GM19043 (cell line): ENCODE measurements at regions not wholly inside any gene's neighbourhood (a gene's known extent, or its start where the extent isn't known, plus 50 kb on each side); places are given as distances from the start of the nearest gene placed in this dataset.
"Not testable (repeated sequence)": the region's sequence is repeated elsewhere in the genome, so short reads cannot be mapped to it uniquely, and the experiment has no call there.

ENCODE experiments used
- ATAC-seq: cut with Tn5 transposase; IDR thresholded peaks from one replicate; pipeline ENCODE4 v1.9.1; 2021; ENCODE audit warnings: low read depth; ENCODE audit not compliant: unreplicated experiment

DNA sequence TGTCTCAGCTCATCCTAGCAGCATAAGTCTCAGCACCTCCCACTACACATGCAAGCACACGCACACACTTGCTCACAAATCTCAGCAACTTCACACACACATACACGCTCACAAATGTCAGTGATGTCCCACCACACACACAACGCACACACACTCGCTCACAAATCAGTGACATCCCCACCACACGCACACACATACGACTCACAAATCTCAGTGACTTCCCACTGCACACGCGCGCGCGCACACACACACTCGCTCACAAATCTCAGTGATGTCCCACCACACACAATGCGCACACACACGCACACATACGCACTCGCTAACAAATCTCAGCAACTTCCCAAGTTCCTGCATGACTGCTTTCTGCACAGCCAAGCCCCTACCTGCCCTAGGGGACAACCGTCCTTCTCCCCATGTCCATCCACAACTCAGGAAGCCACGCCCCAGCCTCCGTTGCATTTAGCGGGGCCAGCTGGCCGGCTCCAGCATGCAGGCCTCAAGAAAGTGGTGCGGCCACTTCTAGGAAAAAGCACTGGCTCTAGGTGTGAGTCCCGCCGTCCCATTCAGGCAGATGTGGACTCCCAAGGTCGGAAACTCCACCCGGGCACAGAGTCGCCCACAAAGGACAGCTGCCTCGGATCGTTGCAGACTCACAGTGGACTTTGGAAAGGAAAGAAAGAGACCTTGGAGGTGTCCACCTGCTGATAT, 180.1 kb upstream of the SALL3 start:
- no peak for ATAC-seq

DNA sequence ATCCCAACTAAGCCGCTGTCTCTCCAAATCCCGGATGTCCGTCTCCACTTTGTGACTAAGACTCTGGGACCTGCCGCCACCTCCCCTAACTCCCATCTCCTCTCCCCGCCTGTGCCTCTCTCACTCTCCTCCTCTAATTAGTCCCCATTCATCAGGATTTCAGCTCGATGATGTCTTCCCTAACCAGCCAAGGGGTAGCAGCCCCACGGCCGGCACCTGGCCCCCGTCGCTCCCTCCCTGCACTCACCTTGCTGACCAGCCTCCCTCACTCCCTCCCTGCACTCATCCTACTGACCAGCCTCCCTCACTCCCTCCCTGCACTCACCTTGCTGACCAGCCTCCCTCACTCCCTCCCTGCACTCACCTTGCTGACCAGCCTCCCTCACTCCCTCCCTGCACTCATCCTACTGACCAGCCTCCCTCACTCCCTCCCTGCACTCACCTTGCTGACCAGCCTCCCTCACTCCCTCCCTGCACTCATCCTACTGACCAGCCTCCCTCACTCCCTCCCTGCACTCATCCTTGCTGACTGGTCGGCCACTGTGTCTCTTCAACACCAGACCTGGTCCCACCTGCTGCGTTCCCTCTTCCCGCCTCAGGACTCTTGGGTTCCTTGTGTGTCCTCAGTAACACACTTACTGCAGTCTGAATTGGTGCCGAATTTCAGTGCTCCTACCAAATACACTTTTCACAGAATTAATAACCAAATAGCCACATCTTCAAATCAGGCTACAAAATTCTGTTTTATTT, 179.3 kb upstream of the SALL3 start:
- not testable (repeated sequence) for ATAC-seq

DNA sequence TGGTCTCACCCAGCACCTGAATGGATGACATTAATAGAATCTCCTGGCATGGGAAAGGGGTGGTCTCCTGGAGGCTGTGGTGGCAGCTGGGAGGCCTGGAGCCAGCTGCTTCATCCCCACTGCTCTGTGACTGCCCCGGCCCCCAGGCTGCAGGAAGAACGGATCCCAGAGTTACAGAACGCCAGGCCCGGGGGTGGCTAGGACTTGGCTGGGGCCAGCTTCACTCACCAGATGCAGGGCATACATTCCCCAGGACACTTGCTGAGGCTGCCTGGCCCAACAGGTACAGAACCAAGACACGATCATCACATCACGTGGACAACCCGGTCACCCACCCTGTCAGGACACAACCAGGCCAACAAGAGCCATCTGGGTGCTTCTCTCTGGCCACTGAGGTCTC, 178.6 kb upstream of the SALL3 start:
- ATAC-seq = no peak

DNA sequence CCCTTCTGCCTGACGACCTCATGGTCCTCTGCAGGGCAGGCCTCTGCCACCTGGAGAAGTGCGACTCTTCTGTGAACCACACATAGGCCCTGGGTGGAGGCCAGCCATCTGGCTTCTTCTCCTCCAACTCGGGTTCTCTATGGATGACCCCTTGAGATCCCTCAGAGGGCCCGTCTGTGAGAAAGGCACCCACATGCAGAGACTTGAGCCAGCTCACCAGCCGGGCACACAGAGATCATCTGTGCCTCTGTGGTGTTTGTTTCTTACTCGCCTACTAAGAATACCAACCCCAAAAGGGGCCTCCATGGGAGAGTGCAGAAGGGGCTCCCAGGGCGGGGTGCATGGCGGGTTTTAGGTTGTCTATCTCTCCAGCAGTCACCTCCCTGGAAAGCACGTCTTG, 176.5 kb upstream of the SALL3 start:
- ATAC-seq = no peak

DNA sequence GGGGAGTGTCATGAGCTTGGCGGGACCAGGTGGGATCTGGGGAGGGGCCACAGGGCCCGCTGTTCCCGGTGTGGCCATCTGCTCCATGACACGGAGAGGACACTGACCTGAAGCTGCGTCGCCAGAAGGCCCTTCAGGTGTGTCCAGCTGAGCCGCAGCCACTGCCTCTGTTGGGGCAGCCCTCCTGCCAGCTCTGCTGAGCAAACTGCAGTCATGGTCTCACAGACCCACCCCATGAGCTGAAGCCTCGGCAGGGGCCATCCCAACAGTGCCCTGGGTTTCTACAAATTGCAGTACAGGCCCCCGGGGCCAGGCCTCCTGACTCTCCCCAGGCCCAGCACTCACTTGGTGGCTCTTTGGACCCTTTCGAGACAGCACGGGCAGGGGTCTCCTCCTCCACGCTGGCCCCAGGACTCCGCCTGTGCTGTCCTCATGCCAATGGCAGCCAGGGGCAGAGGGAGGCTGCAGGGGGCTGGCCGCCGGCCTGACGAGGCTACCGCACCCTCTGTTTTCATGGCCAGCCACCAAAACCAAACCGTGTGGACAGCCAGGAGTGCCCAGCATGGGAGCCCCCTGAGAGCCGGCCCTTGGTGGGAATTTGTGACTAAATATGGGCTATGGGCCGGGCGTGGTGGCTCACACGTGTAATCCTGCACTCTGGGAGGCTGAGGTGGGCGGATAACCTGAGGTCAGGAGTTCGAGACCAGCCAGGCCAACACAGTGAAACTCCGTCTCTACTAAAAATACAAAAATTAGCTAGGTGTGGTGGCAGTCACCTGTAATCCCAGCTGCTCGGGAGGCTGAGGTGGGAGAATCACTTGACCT, 175.2 kb upstream of the SALL3 start:
- ATAC-seq = no peak

DNA sequence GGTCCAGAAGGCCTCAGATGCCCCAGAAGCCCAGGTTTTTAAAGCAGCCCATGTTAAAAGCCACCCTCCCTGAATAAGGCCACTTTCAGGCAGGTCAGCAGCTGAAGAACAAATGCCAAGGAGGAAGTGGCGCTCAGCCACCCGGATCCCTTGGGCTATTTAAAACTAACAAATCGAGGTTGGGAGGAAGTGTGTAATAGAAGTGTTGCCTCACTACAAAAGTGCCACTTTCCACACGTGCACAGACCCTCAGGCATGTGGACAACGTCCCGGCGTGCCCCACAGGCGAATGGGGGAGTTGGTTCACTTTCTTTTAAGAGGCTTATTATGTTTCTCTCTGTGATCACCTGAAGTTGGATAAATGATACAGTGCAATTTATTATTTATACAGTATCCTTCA, 173.8 kb upstream of the SALL3 start:
- no peak for ATAC-seq

DNA sequence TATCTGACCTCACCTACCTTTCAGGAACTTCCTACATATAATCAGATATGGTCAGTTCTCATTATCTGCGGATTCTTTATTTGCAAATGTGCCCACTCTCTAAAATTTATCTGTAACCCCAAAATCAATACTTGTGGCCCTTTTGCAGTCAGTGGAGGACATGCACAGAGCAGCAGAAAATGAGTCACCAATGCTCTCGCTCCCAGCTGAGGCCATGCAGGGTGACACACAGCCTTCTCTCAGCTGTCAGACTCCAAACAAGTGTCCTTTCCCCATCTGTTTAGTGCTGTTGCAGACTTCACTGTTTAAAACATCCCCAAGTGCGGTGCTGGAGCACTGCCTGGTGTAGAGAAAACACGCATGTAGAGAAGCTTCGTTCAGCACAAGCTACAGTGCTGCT, 171.9 kb upstream of the SALL3 start:
- no peak for ATAC-seq

DNA sequence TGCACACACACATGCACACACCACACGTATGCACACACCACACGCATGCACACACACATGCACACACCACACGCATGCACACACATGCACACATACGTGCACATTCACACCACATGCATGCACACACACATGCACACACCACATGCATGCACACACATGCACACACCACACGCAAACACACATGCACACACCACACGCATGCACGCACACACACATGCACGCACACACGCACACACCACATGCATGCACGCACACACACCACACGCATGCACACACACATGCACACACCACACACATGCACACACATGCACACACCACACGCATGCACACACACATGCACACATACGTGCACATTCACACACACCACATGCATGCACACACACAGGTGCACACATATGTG, 169.8 kb upstream of the SALL3 start:
- ATAC-seq = no peak

DNA sequence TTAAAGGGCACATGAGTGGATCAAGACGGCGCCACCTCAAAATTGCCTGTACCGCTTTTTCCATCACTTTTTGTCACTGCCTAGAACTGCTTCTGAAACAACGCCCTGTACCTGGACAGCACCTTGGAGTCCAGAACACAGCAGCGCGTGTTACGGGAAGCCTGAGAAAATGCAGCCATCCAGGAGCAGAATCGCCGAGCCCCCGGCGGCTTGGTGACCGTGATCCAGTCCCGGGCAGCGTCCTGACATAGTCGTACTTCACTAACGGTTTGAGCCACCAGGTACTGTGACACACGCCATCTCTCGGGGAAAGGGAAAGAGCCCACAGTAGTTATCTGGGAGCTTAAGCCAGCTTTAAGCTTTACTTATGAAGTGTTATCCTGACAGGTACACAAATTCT, 168.9 kb upstream of the SALL3 start:
- no peak for ATAC-seq

DNA sequence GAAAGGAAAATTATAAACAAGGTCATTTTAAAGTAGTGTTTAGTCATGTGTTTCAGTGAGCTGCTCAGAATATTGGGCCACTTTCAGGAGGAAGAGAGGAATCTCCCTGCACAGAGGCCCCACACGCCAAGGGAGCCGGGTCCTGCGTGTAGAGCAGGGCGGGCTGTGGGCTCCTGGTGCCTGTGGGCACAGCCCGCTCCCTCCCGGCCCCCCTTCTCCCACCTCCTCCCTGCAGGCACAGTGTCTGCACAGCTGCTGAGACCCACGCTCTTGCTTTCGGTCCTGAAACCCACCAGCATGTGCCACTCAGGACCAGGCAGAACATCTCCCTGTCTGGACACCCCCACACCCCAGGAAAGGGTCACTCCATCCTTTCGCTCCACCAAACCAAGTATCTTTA, 167.6 kb upstream of the SALL3 start:
- ATAC-seq = no peak

DNA sequence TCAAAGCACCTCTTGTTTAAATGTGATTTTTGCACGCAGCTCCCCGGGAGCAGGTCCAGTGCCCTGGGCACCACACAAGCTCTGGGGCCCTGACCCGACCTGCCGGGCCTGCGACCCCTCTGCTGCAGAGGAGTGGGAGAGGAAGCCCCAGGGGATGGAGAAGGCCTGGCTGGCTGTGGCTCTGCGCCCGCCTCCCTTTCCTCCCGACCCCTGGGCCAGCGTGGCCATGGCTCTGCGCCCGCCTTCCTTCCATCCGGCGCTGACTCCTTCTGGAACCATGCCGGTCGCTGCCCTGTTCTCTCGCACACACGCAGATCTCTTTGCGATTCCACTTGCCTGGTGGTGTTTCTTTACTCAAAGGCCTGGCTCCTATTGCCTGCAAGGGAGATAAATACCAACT, 166.5 kb upstream of the SALL3 start:
- ATAC-seq = no peak

DNA sequence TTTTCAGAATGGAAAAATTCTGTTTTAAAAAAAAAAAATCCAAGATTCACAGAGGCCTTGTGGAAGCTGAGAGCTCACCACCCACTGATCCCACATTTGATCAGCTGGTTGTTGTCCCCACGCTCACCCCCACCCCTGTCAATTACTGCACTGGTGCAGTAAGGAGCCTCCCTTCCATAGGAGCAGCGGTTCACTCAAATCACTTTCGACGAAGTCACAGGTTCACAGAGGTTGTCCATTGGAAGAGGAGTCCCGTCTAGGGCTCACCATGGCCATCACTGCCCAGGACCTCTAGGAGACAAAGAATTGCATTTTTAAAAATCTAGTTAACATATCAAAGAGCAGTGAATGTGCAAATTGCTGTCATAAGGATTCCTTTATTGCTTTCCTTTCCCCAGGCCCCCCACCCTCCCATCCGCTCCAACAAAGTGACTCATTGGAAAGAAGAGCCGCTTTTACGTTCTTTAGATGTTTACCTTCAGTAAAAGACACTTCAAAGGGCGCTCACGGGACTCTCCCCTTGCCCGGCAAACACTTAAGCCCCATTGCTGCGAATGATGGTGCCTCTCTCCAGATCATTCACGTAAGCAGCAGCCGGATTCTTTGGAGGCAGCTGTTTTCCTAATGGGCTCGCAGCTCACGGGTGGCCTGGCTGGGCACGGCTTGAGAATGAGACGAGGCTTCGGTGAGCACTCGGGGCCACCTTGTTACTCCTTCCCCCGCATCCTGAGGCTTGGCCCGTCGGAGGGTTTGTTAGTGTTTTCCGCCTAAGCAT, 165.5 kb upstream of the SALL3 start:
- no peak for ATAC-seq

DNA sequence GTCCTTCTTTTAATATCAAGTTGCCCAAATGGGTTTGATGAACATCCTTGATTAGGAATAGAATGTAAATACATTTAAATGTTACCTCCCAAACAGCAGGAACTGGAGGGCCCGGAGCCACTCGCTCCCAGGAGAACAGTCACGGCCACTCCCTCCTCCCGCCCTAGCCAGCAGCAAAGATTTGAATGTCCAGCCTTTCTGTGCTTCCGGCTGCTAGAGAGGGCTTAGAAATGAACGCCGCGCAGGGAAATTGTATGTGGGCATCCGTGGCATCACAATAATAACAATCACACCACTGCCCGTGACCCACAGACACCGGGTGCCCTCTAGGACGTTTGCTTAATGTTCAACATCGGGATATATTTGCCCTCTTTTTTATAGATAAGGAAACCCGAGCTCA, 164.9 kb upstream of the SALL3 start:
- no peak for ATAC-seq

DNA sequence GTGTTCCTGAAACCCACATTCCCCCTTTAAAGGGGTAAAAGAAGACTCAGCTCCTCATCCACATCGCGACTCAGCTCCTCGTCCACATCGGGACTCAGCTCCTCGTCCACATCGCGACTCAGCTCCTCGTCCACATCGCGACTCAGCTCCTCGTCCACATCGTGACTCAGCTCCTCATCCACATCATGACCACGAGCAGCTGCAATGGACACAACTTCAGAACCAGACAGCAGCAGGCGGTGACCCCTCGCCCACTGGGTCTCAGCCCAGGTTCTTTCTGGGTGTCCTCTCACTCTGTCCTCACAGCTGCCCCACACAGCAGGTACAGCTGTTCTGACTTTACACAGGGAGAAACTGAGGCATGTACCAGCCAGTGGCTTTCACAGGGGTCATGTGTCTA, 163.5 kb upstream of the SALL3 start:
- no peak for ATAC-seq

DNA sequence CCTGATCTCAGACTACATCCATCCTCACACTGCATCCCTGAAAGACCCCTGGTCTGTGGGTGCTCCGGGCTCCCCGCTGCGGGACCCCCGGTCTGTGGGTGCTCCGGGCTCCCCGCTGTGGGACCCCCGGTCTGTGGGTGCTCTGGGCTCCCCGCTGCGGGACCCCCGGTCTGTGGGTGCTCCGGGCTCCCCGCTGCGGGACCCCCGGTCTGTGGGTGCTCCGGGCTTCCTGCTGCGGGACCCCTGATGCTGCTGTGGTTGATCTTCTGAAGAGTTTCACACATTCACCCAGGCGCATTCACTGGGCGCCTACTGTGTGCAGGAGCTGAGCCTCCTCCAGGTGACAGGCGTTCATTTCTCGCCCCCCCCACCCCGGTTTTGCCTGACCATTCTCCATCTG, 162.7 kb upstream of the SALL3 start:
- no peak for ATAC-seq

DNA sequence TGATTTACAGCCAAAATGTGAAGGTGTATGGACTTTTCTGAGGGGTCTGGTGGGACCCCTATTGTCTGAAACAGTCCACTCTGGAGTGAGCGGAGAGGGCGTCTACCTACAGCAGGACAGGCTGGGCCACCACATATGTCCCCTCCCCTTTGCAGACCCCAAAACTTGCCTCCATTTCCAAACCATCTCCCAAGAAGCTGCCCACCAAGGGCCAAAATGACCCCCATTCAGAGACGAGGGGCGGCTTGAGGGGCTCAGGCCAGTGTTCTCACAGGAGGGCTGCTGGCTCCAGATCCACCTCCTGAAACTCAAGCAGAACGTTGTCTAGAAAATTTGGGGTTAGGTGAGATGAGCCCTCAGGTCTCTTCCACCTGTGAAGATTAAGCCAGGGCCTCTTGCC, 161.1 kb upstream of the SALL3 start:
- ATAC-seq = no peak

DNA sequence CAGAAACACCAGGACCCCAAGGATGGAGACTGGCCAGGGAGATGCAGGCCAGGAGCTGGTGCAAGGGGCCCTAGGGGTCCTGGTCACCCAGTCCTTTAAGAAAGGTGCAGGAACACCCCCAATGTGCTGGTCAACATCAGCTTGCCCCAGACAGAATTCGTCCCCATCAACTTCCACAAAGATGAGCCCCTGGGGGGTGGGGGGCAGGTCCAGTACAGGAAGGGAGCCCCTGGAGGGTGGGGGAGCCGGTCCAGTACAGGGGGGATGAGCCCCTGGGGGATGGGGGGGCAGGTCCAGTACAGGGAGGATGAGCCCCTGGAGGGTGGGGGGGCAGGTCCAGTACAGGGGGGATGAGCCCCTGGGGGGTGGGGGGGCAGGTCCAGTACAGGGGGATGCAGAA, 160.7 kb upstream of the SALL3 start:
- ATAC-seq = no peak

DNA sequence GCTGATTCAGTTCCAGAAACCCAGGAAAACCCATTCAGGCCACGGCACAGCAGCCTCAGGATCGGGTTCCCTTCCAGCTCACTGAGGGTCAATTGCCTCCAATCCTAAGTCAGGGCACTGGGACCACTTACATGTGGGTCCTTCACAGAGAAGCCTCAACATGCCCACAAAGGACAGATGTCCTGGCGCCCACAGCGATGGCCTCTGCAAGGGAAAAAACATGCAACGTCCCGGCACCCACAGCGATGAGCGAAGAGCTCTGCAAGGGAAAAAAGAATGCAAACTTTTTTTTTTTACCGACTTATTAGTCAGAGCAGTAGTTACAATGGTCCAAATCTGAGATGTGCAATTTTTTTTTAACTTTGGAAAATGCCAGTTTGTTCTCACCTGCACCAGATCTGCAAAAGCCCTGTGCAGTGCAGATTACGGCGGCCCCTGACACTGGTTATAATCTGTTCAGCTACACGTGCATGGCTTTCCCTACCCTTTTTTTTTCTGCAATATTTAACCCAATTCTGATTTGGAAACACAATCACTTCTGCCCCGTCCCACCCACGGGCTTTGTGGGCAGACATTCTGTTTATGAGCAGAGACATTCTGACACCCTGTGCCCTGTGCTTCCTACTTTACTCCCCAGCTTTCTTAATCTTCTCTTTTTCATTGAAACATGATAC, 159.3 kb upstream of the SALL3 start:
- ATAC-seq = no peak

DNA sequence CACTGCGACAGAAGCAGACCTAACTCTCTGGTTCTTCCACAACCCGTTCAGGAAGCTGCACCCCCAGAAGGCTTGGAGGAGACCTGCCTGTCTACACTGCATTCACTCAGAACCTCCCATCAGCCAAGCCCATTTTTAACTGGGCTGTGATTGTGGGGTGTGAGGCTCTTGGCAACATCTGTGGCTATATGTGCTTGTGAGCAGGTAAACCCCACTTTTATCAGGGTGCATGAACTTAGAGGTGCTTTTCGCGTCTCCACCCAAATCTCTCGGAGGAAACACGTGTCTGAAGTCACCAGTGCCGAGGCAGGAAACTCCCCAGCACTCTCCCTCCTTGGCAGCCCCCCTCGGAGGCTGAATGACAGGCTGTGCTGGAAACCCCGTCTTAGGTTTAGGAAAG, 158.2 kb upstream of the SALL3 start:
- no peak for ATAC-seq
